GM12864 (cell line): ENCODE measurements at regions not wholly inside any gene's neighbourhood (a gene's known extent, or its start where the extent isn't known, plus 50 kb on each side); places are given as distances from the start of the nearest gene placed in this dataset.

Experiments
- DNase-seq: peaks from one replicate; pipeline ENCODE4 v3.0.0-alpha.2; 2011; ENCODE audit warnings: low read depth
- H3K4me3 ChIP-seq: 2 replicates; pipeline ENCODE4 v1.5.1; 2011; ENCODE audit warnings: mild to moderate bottlenecking, low read depth, low read length, control low read depth
- CTCF ChIP-seq: IDR thresholded peaks from 2 replicates; pipeline ENCODE4 v1.5.1; 2011; ENCODE audit warnings: low read depth, mild to moderate bottlenecking, moderate library complexity, low read length, control low read depth, inconsistent platforms; ENCODE audit errors: missing control alignments

- no peak for TF ChIP-seq CTCF
- no peak overlapping the region for H3K4me3 ChIP-seq
- no peak for DNase-seq
Observed at GRCh38 chr9:115386963-115387770, 269.2 kb upstream of the TNC start.

GRCh38 chr9:115391168-115391825 is 273.3 kb upstream of the TNC start:
- DNase-seq: no peak
- no peak for TF ChIP-seq CTCF
- H3K4me3 ChIP-seq: no peak overlapping the region

GRCh38 chr9:115393976-115394775 is 276.2 kb upstream of the TNC start:
- no peak overlapping the region for H3K4me3 ChIP-seq
- TF ChIP-seq CTCF: no peak
- no peak for DNase-seq

DNA sequence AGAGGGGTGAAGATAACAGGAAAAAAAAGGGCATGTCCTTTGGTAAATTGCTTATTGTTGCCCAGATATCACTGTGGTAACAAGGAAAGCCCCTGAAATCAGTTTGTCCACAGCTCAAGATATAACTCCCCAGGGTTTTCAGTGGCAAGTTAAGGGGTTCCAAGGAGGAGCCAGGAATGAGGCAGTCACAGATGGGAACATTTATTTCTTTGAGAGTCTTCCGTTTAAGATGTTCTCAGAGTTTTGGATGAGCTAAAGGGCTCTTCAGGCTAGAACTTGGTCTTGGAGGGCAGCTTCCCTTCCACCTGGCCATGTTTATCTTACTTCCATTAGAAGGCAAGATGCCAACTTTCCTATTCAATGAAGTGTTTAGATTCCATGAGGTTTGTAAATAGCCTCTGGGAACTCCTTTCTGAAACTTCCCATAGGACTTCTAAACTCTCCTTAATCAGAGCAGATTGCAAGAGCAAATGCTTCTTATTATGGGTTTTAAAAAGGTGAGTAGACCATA is 277.6 kb upstream of the TNC start:
- no peak for DNase-seq
- no peak for TF ChIP-seq CTCF
- H3K4me3 ChIP-seq: no peak overlapping the region

DNA sequence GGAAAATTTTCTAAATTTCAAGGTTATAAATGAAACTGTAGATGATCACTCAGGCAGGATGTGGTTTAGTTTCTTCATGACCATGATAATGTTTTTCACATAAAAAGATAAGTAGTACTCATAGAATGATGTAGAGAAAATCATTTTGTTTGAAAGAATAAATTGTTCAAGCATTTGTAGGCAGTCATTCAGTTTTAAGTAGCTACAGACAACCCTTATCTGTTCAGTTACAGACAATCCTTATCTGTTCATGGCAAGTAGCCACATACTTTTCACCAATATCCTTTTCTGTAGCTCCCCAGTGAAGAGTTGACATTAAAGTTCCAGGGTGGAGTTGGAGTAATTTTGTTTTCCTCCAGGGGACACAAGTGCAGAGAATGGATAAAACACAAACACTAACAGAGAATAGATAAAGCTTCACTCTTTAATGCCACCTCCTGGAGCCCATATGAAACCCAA is 278.1 kb upstream of the TNC start:
- TF ChIP-seq CTCF: no peak
- no peak for DNase-seq
- no peak overlapping the region for H3K4me3 ChIP-seq

- H3K4me3 ChIP-seq: no peak overlapping the region
- no peak for TF ChIP-seq CTCF
- no peak for DNase-seq
Observed at GRCh38 chr9:115397591-115398312, 279.8 kb upstream of the TNC start.
